Epithelial cell of proximal tubule (primary cell): ENCODE measurements at regions not wholly inside any gene's neighbourhood (a gene's known extent, or its start where the extent isn't known, plus 50 kb on each side); places are given as distances from the start of the nearest gene placed in this dataset.

ENCODE experiments used
- DNase-seq: peaks from one replicate; pipeline ENCODE4 v3.0.0-alpha.2; 2011; ENCODE audit warnings: low read depth
- H3K4me3 ChIP-seq: 2 replicates; pipeline ENCODE4 v1.5.1; 2011; ENCODE audit warnings: low read depth, mild to moderate bottlenecking, low read length
- TF ChIP-seq, protein P1 (sequence below): conservative IDR thresholded peaks from 2 replicates; pipeline ENCODE4 v1.5.1; 2012; ENCODE audit warnings: low read depth, mild to moderate bottlenecking, low read length

DNA sequence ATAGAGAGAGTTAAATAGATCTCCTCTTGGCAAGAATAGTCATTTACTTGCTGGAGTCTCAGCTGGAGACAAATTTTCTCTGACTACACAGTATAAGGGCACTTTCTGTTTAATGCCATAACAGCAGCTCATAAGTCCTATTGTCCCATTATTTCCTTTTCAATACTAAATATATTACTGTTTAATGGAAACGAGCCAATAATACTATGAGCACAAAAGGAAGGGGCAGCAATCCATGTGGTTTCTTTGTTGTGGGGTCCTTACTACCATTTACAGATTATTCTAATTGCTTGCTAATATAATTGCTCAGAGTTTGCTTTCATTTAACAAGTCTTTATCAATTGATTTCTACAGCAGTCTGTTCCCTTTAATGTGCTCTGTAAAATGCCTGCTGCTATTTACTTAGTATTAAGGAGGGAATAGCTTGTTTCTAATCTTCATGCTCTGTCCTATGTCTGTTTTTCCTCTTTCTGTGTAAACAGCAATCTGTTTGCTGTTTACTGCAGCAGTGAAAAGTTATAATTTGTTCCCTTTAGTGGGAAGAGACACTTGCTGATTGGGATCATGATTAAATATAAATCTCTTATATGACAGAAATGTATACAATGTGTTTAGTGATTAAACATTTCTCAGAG, 296.2 kb upstream of the SMIM30 start:
- TF ChIP-seq, protein P1, sequence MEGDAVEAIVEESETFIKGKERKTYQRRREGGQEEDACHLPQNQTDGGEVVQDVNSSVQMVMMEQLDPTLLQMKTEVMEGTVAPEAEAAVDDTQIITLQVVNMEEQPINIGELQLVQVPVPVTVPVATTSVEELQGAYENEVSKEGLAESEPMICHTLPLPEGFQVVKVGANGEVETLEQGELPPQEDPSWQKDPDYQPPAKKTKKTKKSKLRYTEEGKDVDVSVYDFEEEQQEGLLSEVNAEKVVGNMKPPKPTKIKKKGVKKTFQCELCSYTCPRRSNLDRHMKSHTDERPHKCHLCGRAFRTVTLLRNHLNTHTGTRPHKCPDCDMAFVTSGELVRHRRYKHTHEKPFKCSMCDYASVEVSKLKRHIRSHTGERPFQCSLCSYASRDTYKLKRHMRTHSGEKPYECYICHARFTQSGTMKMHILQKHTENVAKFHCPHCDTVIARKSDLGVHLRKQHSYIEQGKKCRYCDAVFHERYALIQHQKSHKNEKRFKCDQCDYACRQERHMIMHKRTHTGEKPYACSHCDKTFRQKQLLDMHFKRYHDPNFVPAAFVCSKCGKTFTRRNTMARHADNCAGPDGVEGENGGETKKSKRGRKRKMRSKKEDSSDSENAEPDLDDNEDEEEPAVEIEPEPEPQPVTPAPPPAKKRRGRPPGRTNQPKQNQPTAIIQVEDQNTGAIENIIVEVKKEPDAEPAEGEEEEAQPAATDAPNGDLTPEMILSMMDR, result no peak
- DNase-seq, result no peak

DNA sequence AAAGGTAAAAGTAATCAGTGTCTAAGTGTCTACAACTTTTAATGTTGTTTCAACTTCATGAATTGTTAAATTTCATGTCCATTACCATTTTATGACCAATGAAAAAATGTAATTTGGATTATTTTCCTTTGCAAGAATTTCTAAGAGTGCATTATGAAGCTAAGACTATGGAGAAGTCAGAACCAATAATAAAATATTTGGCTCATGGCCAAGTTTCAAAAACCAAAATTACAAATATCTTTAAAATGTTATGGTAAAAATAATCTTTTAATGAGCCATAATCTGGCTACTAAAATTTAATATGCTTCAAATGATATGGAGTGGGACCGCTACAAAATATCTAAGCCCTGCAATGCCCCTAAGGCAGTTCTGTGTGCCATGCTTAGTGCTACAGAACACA, 294.1 kb upstream of the SMIM30 start:
- TF ChIP-seq, protein P1, result no peak
- H3K4me3 ChIP-seq, result no peak overlapping the region
- no peak for DNase-seq

More for the DNA sequence above, 296.2 kb upstream of the SMIM30 start:
- H3K4me3 ChIP-seq, result no peak overlapping the region

DNA sequence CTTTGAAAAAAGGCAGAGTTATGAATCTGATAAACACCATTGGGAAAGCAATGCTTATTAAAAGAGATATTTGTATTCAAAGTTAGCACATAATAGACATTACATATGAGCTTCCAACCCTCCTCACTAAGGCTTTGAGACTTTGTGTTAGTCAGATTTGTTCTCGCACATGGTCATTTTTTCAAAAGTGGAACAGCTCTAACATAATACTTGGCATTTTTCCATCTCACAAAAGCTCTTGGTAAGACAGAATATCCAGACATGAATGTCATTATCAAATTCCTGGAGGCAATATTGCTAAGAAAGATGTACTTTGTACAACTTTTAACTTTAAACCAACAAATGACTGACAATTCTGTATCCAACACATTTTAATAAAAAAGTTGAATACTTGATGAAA, 292.4 kb upstream of the SMIM30 start:
- no peak overlapping the region for H3K4me3 ChIP-seq
- TF ChIP-seq, protein P1, result no peak
- no peak for DNase-seq

DNA sequence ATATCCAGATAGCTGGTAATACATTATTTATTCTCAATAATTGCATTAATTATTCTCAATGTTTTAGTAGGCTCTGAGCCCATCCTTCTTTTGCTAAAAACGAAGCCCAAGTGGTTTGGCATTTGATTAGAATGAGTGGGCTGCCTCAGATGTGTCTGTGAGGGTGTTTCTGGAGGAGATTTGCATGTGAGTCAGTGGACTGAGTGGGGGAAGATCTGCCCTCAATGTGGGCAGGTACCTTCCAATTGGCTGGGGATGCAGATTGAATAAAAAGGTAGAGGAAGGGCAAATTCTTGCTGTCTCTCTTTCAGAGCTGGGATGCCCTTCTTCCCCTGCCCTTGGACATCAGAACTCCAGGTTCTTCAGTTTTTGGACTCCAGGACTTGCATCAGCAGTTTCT, 290.6 kb upstream of the SMIM30 start:
- DNase-seq, result no peak
- TF ChIP-seq, protein P1, result no peak
- H3K4me3 ChIP-seq, result no peak overlapping the region

DNA sequence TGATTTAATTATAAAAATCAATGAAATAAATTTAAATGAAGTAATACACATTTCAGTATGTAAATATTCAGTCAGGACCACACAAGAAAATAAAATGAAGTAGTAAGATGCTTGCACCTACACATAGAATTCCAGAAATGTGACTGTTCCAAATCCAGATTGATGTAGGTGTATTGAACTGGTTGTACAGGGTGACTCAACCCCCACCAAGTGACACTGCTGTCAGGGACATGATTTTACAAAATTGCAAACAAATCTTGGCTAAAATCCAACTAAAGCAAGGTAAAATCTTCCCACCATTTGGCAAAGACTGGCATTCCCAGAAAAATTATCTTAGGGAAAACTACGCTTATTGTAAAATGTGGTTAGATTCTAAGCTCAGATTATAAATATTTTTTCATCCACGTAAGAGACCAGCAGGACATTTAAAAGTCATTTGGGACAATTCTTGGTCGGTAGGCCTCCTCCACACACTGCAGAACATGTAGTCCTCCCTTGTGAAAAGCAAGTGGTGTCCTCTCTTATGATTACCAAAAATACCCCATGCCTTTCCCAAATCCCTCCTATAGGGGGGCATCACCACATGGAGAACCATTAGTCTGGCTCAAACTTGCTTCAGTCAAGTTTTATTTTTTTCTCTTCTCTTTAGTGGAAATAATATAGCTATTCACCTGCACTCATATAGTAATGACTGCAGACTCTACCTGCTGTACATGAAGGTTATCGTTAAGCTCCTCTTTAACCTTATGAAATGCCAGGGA, 287.1 kb upstream of the SMIM30 start:
- no peak overlapping the region for H3K4me3 ChIP-seq
- DNase-seq, result no peak
- TF ChIP-seq, protein P1, result no peak

DNA sequence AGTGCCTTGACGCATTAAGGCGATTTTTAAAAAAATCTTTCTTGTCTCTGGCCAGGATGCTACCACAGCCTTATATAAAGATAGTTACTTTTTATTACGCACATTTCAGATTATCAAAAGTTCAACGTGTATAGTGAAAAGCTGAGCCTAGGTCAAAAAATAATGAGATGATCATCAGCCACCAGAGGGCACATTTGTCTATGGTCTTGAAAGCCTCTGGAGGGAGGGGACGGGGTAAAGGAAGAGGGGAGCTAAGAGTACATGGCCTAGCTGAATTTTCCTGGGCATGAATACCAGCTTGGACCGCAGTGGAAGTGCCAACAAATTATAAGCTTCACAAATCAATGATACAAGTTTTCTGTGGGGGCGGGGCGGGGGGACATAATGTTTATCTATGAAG, 285.9 kb upstream of the SMIM30 start:
- TF ChIP-seq, protein P1, result peak; percentile 62
- H3K4me3 ChIP-seq, result no peak overlapping the region
- DNase-seq, result no peak

DNA sequence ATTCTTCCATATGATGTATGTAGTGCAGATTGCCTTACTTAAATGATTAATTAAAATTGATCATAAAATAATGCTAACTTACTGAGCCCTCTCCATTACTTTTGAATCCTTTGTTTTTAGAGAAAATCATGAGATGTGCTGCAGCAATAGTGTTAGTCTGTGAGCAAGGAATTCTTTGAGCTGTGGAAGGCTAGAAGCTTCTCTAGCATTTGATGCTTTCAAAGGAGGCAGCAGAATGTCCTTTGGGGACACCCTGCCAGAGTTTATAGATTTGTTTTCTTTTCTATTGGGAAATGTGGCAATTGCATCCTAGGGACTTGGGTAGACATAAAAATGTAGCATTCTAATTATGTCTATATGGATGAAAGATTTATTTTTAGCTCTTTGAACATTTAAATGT, 284.1 kb upstream of the SMIM30 start:
- TF ChIP-seq, protein P1, result no peak
- no peak overlapping the region for H3K4me3 ChIP-seq
- no peak for DNase-seq
